ENCODE measurements at regions not wholly inside any gene's neighbourhood (a gene's known extent, or its start where the extent isn't known, plus 50 kb on each side); places are given as distances from the start of the nearest gene placed in this dataset.
"Not testable (repeated sequence)": the region's sequence is repeated elsewhere in the genome, so short reads cannot be mapped to it uniquely, and the experiment has no call there.

GRCh38 chr10:2335626-2336025 lies 598.3 kb upstream of the ADARB2 start:
- Histone ChIP-seq H3K27me3 (ENCODE audit: insufficient read depth, poor library complexity, severe bottlenecking) (no peaks in the 10 kb centered on the region), H3K27ac (ENCODE audit: poor library complexity, severe bottlenecking) (no peak overlapping the region), H3K4me1 (ENCODE audit: insufficient read depth, poor library complexity, severe bottlenecking) (no peaks in the 10 kb centered on the region), H3K36me3 (ENCODE audit: low read depth) (no peaks in the 10 kb centered on the region), H3K9me3 (ENCODE audit: severe bottlenecking) (no peaks in the 10 kb centered on the region), H3K4me3 (ENCODE audit: severe bottlenecking) (no peak overlapping the region)
- ATAC-seq (ENCODE audit: low read depth) (no peak), DNase-seq (ENCODE audit: low spot score) (no peak)
- no peak for TF ChIP-seq CTCF (IDR thresholded peaks at IDR 0.05; ENCODE audit: poor library complexity, severe bottlenecking)

- H3K9me3 ChIP-seq (ENCODE audit: severe bottlenecking): no peaks in the 10 kb centered on the region
- H3K4me1 ChIP-seq (ENCODE audit: insufficient read depth, poor library complexity, severe bottlenecking): no peaks in the 10 kb centered on the region
- ATAC-seq (ENCODE audit: low read depth) (no peak), DNase-seq (ENCODE audit: low spot score) (no peak)
- no peaks in the 10 kb centered on the region for H3K27me3 ChIP-seq (ENCODE audit: insufficient read depth, poor library complexity, severe bottlenecking)
- H3K27ac ChIP-seq (ENCODE audit: poor library complexity, severe bottlenecking): no peak overlapping the region
- TF ChIP-seq CTCF (IDR thresholded peaks at IDR 0.05; ENCODE audit: poor library complexity, severe bottlenecking): no peak
- no peaks in the 10 kb centered on the region for H3K36me3 ChIP-seq (ENCODE audit: low read depth)
- H3K4me3 ChIP-seq (ENCODE audit: severe bottlenecking): no peak overlapping the region
Measured at GRCh38 chr10:2334575-2334974, 597.2 kb upstream of the ADARB2 start.

- no peaks in the 10 kb centered on the region for H3K4me1 ChIP-seq (ENCODE audit: insufficient read depth, poor library complexity, severe bottlenecking)
- H3K36me3 ChIP-seq (ENCODE audit: low read depth): no peaks in the 10 kb centered on the region
- H3K9me3 ChIP-seq (ENCODE audit: severe bottlenecking): no peaks in the 10 kb centered on the region
- no peaks in the 10 kb centered on the region for H3K27me3 ChIP-seq (ENCODE audit: insufficient read depth, poor library complexity, severe bottlenecking)
- no peak for ATAC-seq (ENCODE audit: low read depth)
- no peak overlapping the region for H3K4me3 ChIP-seq (ENCODE audit: severe bottlenecking)
- no peak overlapping the region for H3K27ac ChIP-seq (ENCODE audit: poor library complexity, severe bottlenecking)
- no peak for DNase-seq (ENCODE audit: low spot score)
- no peak for TF ChIP-seq CTCF (IDR thresholded peaks at IDR 0.05; ENCODE audit: poor library complexity, severe bottlenecking)
Measured at GRCh38 chr10:2329082-2329481, 591.8 kb upstream of the ADARB2 start.

GRCh38 chr10:2326411-2326810 lies 589.1 kb upstream of the ADARB2 start:
- no peak overlapping the region for H3K27ac ChIP-seq (ENCODE audit: poor library complexity, severe bottlenecking)
- TF ChIP-seq CTCF (IDR thresholded peaks at IDR 0.05; ENCODE audit: poor library complexity, severe bottlenecking): no peak
- DNase-seq (ENCODE audit: low spot score) (no peak), ATAC-seq (ENCODE audit: low read depth) (no peak)
- no peak overlapping the region for H3K4me3 ChIP-seq (ENCODE audit: severe bottlenecking)
- H3K27me3 ChIP-seq (ENCODE audit: insufficient read depth, poor library complexity, severe bottlenecking): no peaks in the 10 kb centered on the region
- no peaks in the 10 kb centered on the region for H3K9me3 ChIP-seq (ENCODE audit: severe bottlenecking)
- no peaks in the 10 kb centered on the region for H3K4me1 ChIP-seq (ENCODE audit: insufficient read depth, poor library complexity, severe bottlenecking)
- H3K36me3 ChIP-seq (ENCODE audit: low read depth): no peaks in the 10 kb centered on the region

- DNase-seq (ENCODE audit: low spot score); ATAC-seq (ENCODE audit: low read depth): not testable (repeated sequence)
Measured at GRCh38 chr10:2315045-2315485, 577.7 kb upstream of the ADARB2 start.

More at GRCh38 chr10:2315045-2315485, 577.7 kb upstream of the ADARB2 start:
- H3K27me3 ChIP-seq (ENCODE audit: insufficient read depth, poor library complexity, severe bottlenecking); H3K27ac ChIP-seq (ENCODE audit: poor library complexity, severe bottlenecking); H3K4me3 ChIP-seq (ENCODE audit: severe bottlenecking); H3K36me3 ChIP-seq (ENCODE audit: low read depth); H3K4me1 ChIP-seq (ENCODE audit: insufficient read depth, poor library complexity, severe bottlenecking); H3K9me3 ChIP-seq (ENCODE audit: severe bottlenecking): not testable (repeated sequence)

Data from RWPE2 (cell line).